ENCODE measurements at regions not wholly inside any gene's neighbourhood (a gene's known extent, or its start where the extent isn't known, plus 50 kb on each side); places are given as distances from the start of the nearest gene placed in this dataset.

DNA sequence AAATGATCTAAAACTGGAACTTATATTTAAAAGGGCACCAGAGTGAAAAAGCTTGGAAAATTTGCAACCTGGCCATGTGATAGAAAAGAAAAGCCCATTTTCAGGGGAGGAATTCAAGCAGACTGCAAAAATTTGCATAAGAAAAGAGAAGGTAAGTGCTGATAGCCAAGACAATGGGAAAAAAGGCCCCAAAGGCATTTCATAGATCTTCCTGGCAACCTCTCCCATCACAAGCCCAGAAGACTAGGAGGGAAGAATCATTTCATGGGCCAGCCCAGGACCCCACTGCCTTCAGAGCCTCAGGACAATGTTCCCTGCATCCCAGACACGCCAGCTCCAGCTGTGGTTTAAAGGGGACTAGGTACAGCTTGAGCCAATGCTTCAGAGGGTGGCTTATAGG is 887.3 kb upstream of the DIAPH2 start:
- TF ChIP-seq TAF1 (IDR thresholded peaks at IDR 0.05; ENCODE audit: low read depth, low read length) (no peak), FOSL1 (IDR thresholded peaks at IDR 0.05; ENCODE audit: insufficient read depth, low read depth, low read length) (no peak), ZNF274 (IDR thresholded peaks at IDR 0.05; ENCODE audit: borderline replicate concordance, extremely low read depth, low read length) (no peak), EP300 (IDR thresholded peaks at IDR 0.05; ENCODE audit: borderline replicate concordance in 1 of 2, low read depth in 2 of 2, low read length in 2 of 2) (no peak), TBP (IDR thresholded peaks at IDR 0.05; ENCODE audit: low read depth, low read length) (no peak), SIX5 (IDR thresholded peaks at IDR 0.05; ENCODE audit: low read depth, low read length) (no peak)

More for the DNA sequence above, 887.3 kb upstream of the DIAPH2 start:
- Histone ChIP-seq H3K79me1 (ENCODE audit: low read depth, low read length) (no peaks in the 10 kb centered on the region), H2BK5ac (ENCODE audit: low read depth, low read length) (no peak overlapping the region), H2BK20ac (ENCODE audit: low read length) (no peak overlapping the region), H3K27me3 (replicated peaks in 1 of 4; ENCODE audit: control insufficient read depth in 3 of 4, extremely low read depth in 1 of 4, insufficient read depth in 3 of 4, low read length in 3 of 4) (no peaks in the 10 kb centered on the region), H3K4ac (replicated peaks; ENCODE audit: insufficient read length, low read depth, low read length) (no peak overlapping the region), H2AK5ac (ENCODE audit: low read depth, low read length) (no peak overlapping the region), H3K27ac (ENCODE audit: low read depth, low read length) (no peak overlapping the region), H3K4me2 (ENCODE audit: insufficient read depth in 1 of 2, low read depth in 2 of 2, low read length in 2 of 2) (no peak overlapping the region), H3K9me3 (ENCODE audit: insufficient read depth in 2 of 2, low read depth in 1 of 2, low read length in 1 of 2) (peaks cover 0 to 6% of the 10 kb centered on the region in 2 experiments; a peak in 1 of 4 replicates), H4K8ac (ENCODE audit: extremely low read depth, insufficient read depth, low read length) (no peak overlapping the region), H3K23me2 (ENCODE audit: low read depth, low read length) (no peaks in the 10 kb centered on the region; the same call in 1 of the 2 replicates), H3K23ac (ENCODE audit: insufficient read length) (no peak overlapping the region), H3K79me2 (ENCODE audit: control insufficient read depth in 1 of 2, insufficient read depth in 2 of 2, low read length in 2 of 2) (no peaks in the 10 kb centered on the region), H3K14ac (ENCODE audit: insufficient read length) (no peak overlapping the region), H2AFZ (ENCODE audit: low read length) (no peak overlapping the region), H4K91ac (replicated peaks; ENCODE audit: insufficient read length, low read length) (no peak overlapping the region), H4K5ac (ENCODE audit: insufficient read length, low read depth, low read length) (no peak overlapping the region), H2BK12ac (ENCODE audit: low read depth, low read length) (no peak overlapping the region), H3K36me3 (ENCODE audit: control insufficient read depth in 2 of 4, insufficient read depth in 4 of 4, low read length in 3 of 4) (no peaks in the 10 kb centered on the region), H3K9ac (replicated peaks in 1 of 4; ENCODE audit: extremely low read depth in 1 of 4, low read depth in 3 of 4, low read length in 3 of 4) (no peak overlapping the region), H2BK15ac (ENCODE audit: low read length) (no peak overlapping the region), H3K4me1 (replicated peaks in 1 of 4; ENCODE audit: control insufficient read depth in 3 of 4, insufficient read depth in 4 of 4, low read length in 3 of 4) (no peaks in the 10 kb centered on the region), H3K56ac (replicated peaks; ENCODE audit: insufficient read length, low read depth, low read length) (no peak overlapping the region), H3K18ac (ENCODE audit: extremely low read depth, low read length) (no peak overlapping the region), H2BK120ac (replicated peaks; ENCODE audit: low read depth, low read length) (no peak overlapping the region), H4K20me1 (replicated peaks in 1 of 2; ENCODE audit: control insufficient read depth in 1 of 2, insufficient read depth in 2 of 2, low read length in 2 of 2) (no peaks in the 10 kb centered on the region), H3K4me3 (ENCODE audit: extremely low read depth in 1 of 4, insufficient read depth in 2 of 4, low read depth in 3 of 4, low read length in 4 of 4) (no peak overlapping the region)
- no peak for FAIRE-seq
- DNase-seq (ENCODE audit: low read depth in 1 of 2, low spot score in 2 of 2): no peak
- WGBS, 2 experiments (ENCODE audit: extremely low coverage in 1 of 2, insufficient coverage in 1 of 2, insufficient read length in 1 of 2, insufficient replicate concordance in 2 of 2, low coverage in 1 of 2, low lambda C conversion rate in 2 of 2, missing lambda C conversion rate in 1 of 2): 100% methylated on average over 1 of the region's 1 CpG; no CpG with 5 or more reads in 1 of the 2 experiments
- CTCF ChIA-PET (ENCODE audit: partially characterized antibody): no interaction called here
- POLR2A ChIA-PET (ENCODE audit: partially characterized antibody): no interaction called here

Measured in H1 (cell line).